Heart left ventricle (tissue), 13 donors: ENCODE measurements at regions not wholly inside any gene's neighbourhood (a gene's known extent, or its start where the extent isn't known, plus 50 kb on each side); places are given as distances from the start of the nearest gene placed in this dataset.

Source experiments
- CTCF ChIP-seq, 12 donors: fragments of 200-600 bp; sonication (generic) in 4 of 12; IDR thresholded peaks; one replicate each; pipeline versions ENCODE4 v1.5.0 to v1.8.0; 2018 to 2022; ENCODE audit warnings: antibody characterized with exemption in 12 of 12, mild to moderate bottlenecking in 5 of 12
- POLR2A ChIP-seq, 2 donors: fragments of 450-650 bp; IDR thresholded peaks; one replicate each; pipeline ENCODE4 v1.6.1; 2017; ENCODE audit warnings: antibody characterized with exemption in 2 of 2, mild to moderate bottlenecking in 2 of 2, moderate library complexity in 2 of 2
- donor health status: ischemic (EF 13 %, LVEDD 7.1; RV severe dilation, severe dysfunction).
- donor health status: DM: no; HTN: yes; CAD: no.
- donor health status: DM: no; HTN: no; CAD: no.
- donor health status: ischemic (EF 25% LVEDD 6.9; RV normal size, moderate dysfunction).
- donor health status: ischemic (EF 25% LVEDD 5.7; RV mildly dilated, moderate dysfunction).
- donor health status: ischemic (EF 35%, LVEDD 5.7; RV mildly dilated, moderate dysfunction).
- donor health status: nonischemic (EF 11% LVEDD 7.7; RV severe dilation, severe dysfunction).
- donor health status: DM: yes; HTN: yes; CAD: no.
- donor health status: PGD.
- donor health status: ischemic (EF 29% LVEDD 5.4; RV normal size, mild dysfunction).
- donor health status: nonischemic (EF 23%, LVEDD 6.1; RV moderate dilation, normal function).

- TF ChIP-seq CTCF (IDR thresholded peaks at IDR 0.05) (no peak), POLR2A (IDR thresholded peaks at IDR 0.05) (no peak)
Observed at GRCh38 chr13:90726375-90726774, 621.1 kb upstream of the MIR17HG start.
